H9 (cell line): ENCODE measurements at regions not wholly inside any gene's neighbourhood (a gene's known extent, or its start where the extent isn't known, plus 50 kb on each side); places are given as distances from the start of the nearest gene placed in this dataset.

ENCODE experiments used
- DNase-seq: peaks from one replicate; pipeline ENCODE4 v3.0.0-alpha.2; 2017
- H2AFZ ChIP-seq: one replicate; pipeline ENCODE4 v1.6.1; 2013; ENCODE audit warnings: mild to moderate bottlenecking, low read length, control low read depth, moderate library complexity
- H2AK5ac ChIP-seq: 2 replicates; pipeline ENCODE4 v1.6.1; 2013; ENCODE audit warnings: low read length, control low read depth, mixed read lengths; ENCODE audit not compliant: insufficient read length
- H2BK120ac ChIP-seq: one replicate; pipeline ENCODE4 v1.6.1; 2013; ENCODE audit warnings: low read depth, mild to moderate bottlenecking, low read length, control low read depth, inconsistent platforms; ENCODE audit not compliant: poor library complexity, severe bottlenecking
- H2BK12ac ChIP-seq: 2 replicates; pipeline ENCODE4 v1.6.1; 2013; ENCODE audit warnings: low read length, control low read depth, mixed read lengths, low read depth; ENCODE audit not compliant: insufficient read length
- H2BK15ac ChIP-seq: 2 replicates; pipeline ENCODE4 v1.6.1; 2013; ENCODE audit warnings: low read depth, low read length, control low read depth
- H2BK20ac ChIP-seq: one replicate; pipeline ENCODE4 v1.6.1; 2013; ENCODE audit warnings: low read depth, mild to moderate bottlenecking, low read length, control low read depth, inconsistent platforms; ENCODE audit not compliant: poor library complexity, severe bottlenecking
- H2BK5ac ChIP-seq: 2 replicates; pipeline ENCODE4 v1.6.1; 2013; ENCODE audit warnings: low read length, control low read depth, mixed read lengths; ENCODE audit not compliant: insufficient read length
- H3K14ac ChIP-seq: 2 replicates; pipeline ENCODE4 v1.6.1; 2013; ENCODE audit warnings: low read length, control low read depth; ENCODE audit not compliant: insufficient read depth
- H3K18ac ChIP-seq: 2 replicates; pipeline ENCODE4 v1.6.1; 2013; ENCODE audit warnings: low read depth, mild to moderate bottlenecking, mixed read lengths, low read length, control low read depth; ENCODE audit not compliant: insufficient read length
- H3K23ac ChIP-seq: 2 replicates; pipeline ENCODE4 v1.6.1; 2013; ENCODE audit warnings: low read length, control low read depth, mixed read lengths, low read depth; ENCODE audit not compliant: insufficient read length
- H3K23me2 ChIP-seq: 2 replicates; pipeline ENCODE4 v1.6.1; 2013; ENCODE audit warnings: low read depth, mild to moderate bottlenecking, mixed read lengths, low read length, control low read depth; ENCODE audit not compliant: insufficient read length, poor library complexity, severe bottlenecking
- H3K27ac ChIP-seq: 2 replicates; pipeline ENCODE4 v1.5.1; 2013; ENCODE audit warnings: low read length, control low read depth, mixed read lengths, low read depth; ENCODE audit not compliant: insufficient read length
- H3K27me3 ChIP-seq: 2 replicates; pipeline ENCODE4 v1.6.1; 2013; ENCODE audit warnings: low read length, control low read depth, inconsistent platforms; ENCODE audit not compliant: insufficient read depth
- H3K4ac ChIP-seq: 2 replicates; pipeline ENCODE4 v1.6.1; 2013; ENCODE audit warnings: low read depth, mild to moderate bottlenecking, control low read depth, inconsistent platforms, low read length, moderate library complexity
- H3K4me1 ChIP-seq: 2 replicates; pipeline ENCODE4 v1.6.1; 2013; ENCODE audit warnings: low read length, control low read depth, inconsistent platforms; ENCODE audit not compliant: insufficient read depth
- H3K4me2 ChIP-seq: 2 replicates; pipeline ENCODE4 v1.6.1; 2013; ENCODE audit warnings: low read length, control low read depth, mixed read lengths; ENCODE audit not compliant: insufficient read length, insufficient read depth
- H3K56ac ChIP-seq: 2 replicates; pipeline ENCODE4 v1.6.1; 2013; ENCODE audit warnings: low read depth, mild to moderate bottlenecking, mixed read lengths, low read length, control low read depth; ENCODE audit not compliant: insufficient read length
- H3K79me1 ChIP-seq: 2 replicates; pipeline ENCODE4 v1.6.1; 2013; ENCODE audit warnings: low read depth, mild to moderate bottlenecking, moderate library complexity, low read length, control low read depth, inconsistent platforms; ENCODE audit not compliant: insufficient read depth, poor library complexity, severe bottlenecking
- H3K79me2 ChIP-seq: 2 replicates; pipeline ENCODE4 v1.6.1; 2013; ENCODE audit warnings: low read length, control low read depth, inconsistent platforms; ENCODE audit not compliant: insufficient read depth
- H3K9ac ChIP-seq: 2 replicates; pipeline ENCODE4 v1.6.1; 2013; ENCODE audit warnings: low read length, control low read depth, mixed read lengths; ENCODE audit not compliant: insufficient read length; ENCODE audit errors: extremely low read depth
- H3K9me3 ChIP-seq: one replicate; pipeline ENCODE4 v1.6.1; 2013; ENCODE audit warnings: low read depth, low read length, inconsistent platforms; ENCODE audit not compliant: control insufficient read depth
- H3T11ph ChIP-seq: one replicate; pipeline ENCODE4 v1.6.1; 2013; ENCODE audit warnings: mild to moderate bottlenecking, low read length, control low read depth, inconsistent platforms
- H4K20me1 ChIP-seq: one replicate; pipeline ENCODE4 v1.6.1; 2013; ENCODE audit not compliant: control insufficient read depth, insufficient read length, insufficient read depth
- H4K5ac ChIP-seq: 2 replicates; pipeline ENCODE4 v1.6.1; 2013; ENCODE audit warnings: low read depth, mild to moderate bottlenecking, mixed read lengths, low read length, control low read depth; ENCODE audit not compliant: insufficient read length
- H4K8ac ChIP-seq: replicated peaks from 2 replicates; pipeline ENCODE4 v1.6.1; 2013; ENCODE audit warnings: low read length, control low read depth, mixed read lengths, low read depth; ENCODE audit not compliant: insufficient read length
- H4K91ac ChIP-seq: 2 replicates; pipeline ENCODE4 v1.6.1; 2013; ENCODE audit warnings: low read depth, mild to moderate bottlenecking, moderate library complexity, mixed read lengths, low read length, control low read depth; ENCODE audit not compliant: insufficient read length
- H3K27ac Mint-ChIP-seq, 3 experiments: 2 replicates in 2 of 3; 3 replicates in 1 of 3; pipeline ENCODE4 v1.8.0; 2020 to 2021; ENCODE audit warnings: mixed read lengths in 3 of 3, mild to moderate bottlenecking in 1 of 3, moderate library complexity in 1 of 3
- H3K27me3 Mint-ChIP-seq: 2 replicates; pipeline ENCODE4 v1.8.0; 2021; ENCODE audit warnings: low read depth, mild to moderate bottlenecking, moderate library complexity, mixed read lengths
- H3K36me3 Mint-ChIP-seq, 3 experiments: 2 replicates in 2 of 3; 3 replicates in 1 of 3; pipeline ENCODE4 v1.8.0; 2020 to 2021; ENCODE audit warnings: low read depth in 3 of 3, mixed read lengths in 3 of 3; ENCODE audit not compliant: insufficient read depth in 1 of 3
- H3K4me1 Mint-ChIP-seq, 2 experiments: 2 replicates each; pipeline ENCODE4 v1.8.0; 2020; ENCODE audit warnings: mixed read lengths in 2 of 2
- H3K4me3 Mint-ChIP-seq, 2 experiments: 2 replicates in 1 of 2; 3 replicates in 1 of 2; pipeline ENCODE4 v1.8.0; 2020 to 2021; ENCODE audit warnings: mild to moderate bottlenecking in 2 of 2, mixed read lengths in 2 of 2, moderate library complexity in 1 of 2
- H3K9me3 Mint-ChIP-seq, 2 experiments: 2 replicates in 1 of 2; 3 replicates in 1 of 2; pipeline ENCODE4 v1.8.0; 2020; ENCODE audit warnings: mild to moderate bottlenecking in 2 of 2, mixed read lengths in 2 of 2, moderate library complexity in 1 of 2
- CTCF ChIP-seq: fragments of 200-600 bp; sonication (generic); conservative IDR thresholded peaks from 3 replicates; pipeline ENCODE4 v1.8.0; 2021; ENCODE audit warnings: antibody characterized with exemption, mild to moderate bottlenecking
- WGBS: extraction: QIAGEN DNeasy Blood & Tissue Kit; methylation state at CpG from one replicate; pipeline ENCODE4 v1.1.7; 2013; ENCODE audit warnings: missing lambda C conversion rate, low lambda C conversion rate, mixed read lengths; ENCODE audit not compliant: insufficient read length; ENCODE audit errors: extremely low coverage; 5-methylcytosine and 5-hydroxymethylcytosine counted together

GRCh38 chr20:19895761-19896160, 121.4 kb upstream of the NAA20 start:
- no peaks in the 10 kb centered on the region for H3K79me2 ChIP-seq
- Mint-ChIP-seq H3K27me3 (peaks cover 2% of the 10 kb centered on the region; the same call in 1 of the 2 replicates), H3K9me3 (peaks cover 11 to 15% of the 10 kb centered on the region in 2 experiments), H3K4me1 (no peaks in the 10 kb centered on the region), H3K27ac (no peak overlapping the region; a peak in 1 of 7 replicates), H3K4me3 (no peak overlapping the region), H3K36me3 (no peaks in the 10 kb centered on the region; a peak in 1 of 7 replicates)
- no peaks in the 10 kb centered on the region for H3K9me3 ChIP-seq
- H3K23me2 ChIP-seq: no peaks in the 10 kb centered on the region
- H3K14ac ChIP-seq: no peak overlapping the region
- H3K4me2 ChIP-seq: no peak overlapping the region
- no peak overlapping the region for H3T11ph ChIP-seq
- no peak overlapping the region for H2BK12ac ChIP-seq
- H2BK20ac ChIP-seq: no peak overlapping the region
- no peaks in the 10 kb centered on the region for H4K20me1 ChIP-seq
- H2BK15ac ChIP-seq: no peak overlapping the region
- H3K27me3 ChIP-seq: no peaks in the 10 kb centered on the region
- no peak overlapping the region for H2BK5ac ChIP-seq
- no peaks in the 10 kb centered on the region for H3K79me1 ChIP-seq
- WGBS: no CpG with 5 or more reads among the region's 2 CpGs
- H3K23ac ChIP-seq: no peak overlapping the region
- no peak overlapping the region for H3K56ac ChIP-seq
- no peak for DNase-seq
- no peaks in the 10 kb centered on the region for H3K4me1 ChIP-seq
- no peak overlapping the region for H3K27ac ChIP-seq
- H2BK120ac ChIP-seq: no peak overlapping the region
- no peak overlapping the region for H4K5ac ChIP-seq
- no peak overlapping the region for H3K18ac ChIP-seq
- no peak overlapping the region for H2AK5ac ChIP-seq
- no peak overlapping the region for H4K91ac ChIP-seq
- TF ChIP-seq CTCF: no peak
- no peak overlapping the region for H3K9ac ChIP-seq
- no peak overlapping the region for H4K8ac ChIP-seq
- H3K4ac ChIP-seq: no peak overlapping the region
- H2AFZ ChIP-seq: no peak overlapping the region
